ENCODE measurements at regions not wholly inside any gene's neighbourhood (a gene's known extent, or its start where the extent isn't known, plus 50 kb on each side); places are given as distances from the start of the nearest gene placed in this dataset.
"Not testable (repeated sequence)": the region's sequence is repeated elsewhere in the genome, so short reads cannot be mapped to it uniquely, and the experiment has no call there.

DNA sequence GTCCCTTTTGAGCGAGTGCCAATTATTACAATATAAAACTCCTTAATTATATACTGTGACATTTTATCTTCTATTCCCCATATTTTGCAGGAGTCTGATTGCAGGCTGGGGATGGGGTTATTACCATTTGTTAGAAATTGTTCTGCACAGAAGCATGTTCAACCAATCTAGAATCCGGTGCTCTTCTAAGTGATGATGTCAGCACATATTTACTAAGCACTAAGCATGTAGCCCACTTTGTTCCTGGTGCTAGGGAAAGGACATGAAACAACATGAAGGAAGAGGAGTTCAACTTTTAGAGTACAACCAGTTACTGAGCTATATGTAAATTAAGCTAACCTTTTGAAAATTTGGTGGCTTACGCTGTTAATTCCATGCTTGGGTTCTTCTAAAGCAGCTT, 52.8 kb upstream of the IL1RAPL2 start:
- DNase-seq (ENCODE audit: insufficient read length, low spot score) (no peak), FAIRE-seq (no peak)

DNA sequence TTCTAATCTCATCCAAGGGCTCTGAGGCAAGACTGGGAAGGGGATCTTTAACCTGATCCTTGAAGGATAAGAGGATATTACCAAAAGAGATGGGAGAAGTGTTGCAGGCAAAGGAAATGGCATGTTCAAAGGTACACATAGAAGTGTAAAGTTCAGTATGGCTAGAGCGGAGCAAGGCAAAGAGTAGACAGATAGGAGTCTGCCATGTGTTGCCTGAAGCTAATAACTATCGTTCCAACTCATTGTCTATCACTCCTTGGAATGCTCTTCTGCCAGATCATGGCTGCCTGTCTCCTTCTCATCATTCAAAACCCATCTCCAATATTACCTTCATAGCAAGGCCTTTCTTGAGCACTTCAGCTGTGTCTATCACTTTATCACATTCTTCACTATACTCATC, 55.2 kb upstream of the IL1RAPL2 start:
- DNase-seq (ENCODE audit: insufficient read length, low spot score), result no peak
- FAIRE-seq, result no peak

DNA sequence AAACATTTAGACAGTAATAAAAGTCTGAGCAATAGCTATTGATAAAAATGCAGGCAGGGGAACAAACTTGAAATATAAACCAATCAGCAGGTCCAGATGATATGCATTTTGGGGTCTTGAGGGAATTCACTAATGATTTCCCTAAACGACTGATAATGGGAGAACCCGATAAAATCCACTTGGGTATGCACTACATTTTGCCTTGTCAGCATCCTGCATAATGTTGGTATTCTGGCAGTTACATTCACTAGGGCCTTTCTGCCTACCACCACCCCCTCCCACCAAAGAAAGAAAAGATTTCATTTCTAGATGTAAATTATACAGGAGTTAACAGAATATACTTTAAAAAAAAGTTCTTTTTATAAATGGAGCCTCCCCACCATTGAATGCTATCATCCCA, 63.5 kb upstream of the IL1RAPL2 start:
- no peak for DNase-seq (ENCODE audit: insufficient read length, low spot score)
- no peak for FAIRE-seq

DNA sequence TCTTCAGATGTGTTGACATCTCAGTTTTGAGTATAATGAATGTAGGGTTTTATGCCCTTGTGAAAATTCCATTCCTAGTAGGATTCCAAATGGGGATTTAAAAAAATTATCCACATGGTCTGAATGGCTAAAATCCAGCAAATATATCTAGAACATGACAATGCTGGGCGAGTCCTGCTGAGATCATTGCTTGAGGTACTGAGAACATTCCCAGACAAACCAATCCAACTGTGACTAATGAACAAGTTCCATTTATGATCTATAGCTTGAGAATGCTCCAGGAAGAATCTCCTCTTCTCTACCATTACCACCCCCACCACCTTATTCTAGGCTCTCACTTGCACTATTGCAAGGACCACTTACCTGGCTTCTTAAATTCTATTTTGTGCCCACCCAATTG, 77.2 kb upstream of the IL1RAPL2 start:
- no peak for DNase-seq (ENCODE audit: insufficient read length, low spot score)
- FAIRE-seq, result no peak

DNA sequence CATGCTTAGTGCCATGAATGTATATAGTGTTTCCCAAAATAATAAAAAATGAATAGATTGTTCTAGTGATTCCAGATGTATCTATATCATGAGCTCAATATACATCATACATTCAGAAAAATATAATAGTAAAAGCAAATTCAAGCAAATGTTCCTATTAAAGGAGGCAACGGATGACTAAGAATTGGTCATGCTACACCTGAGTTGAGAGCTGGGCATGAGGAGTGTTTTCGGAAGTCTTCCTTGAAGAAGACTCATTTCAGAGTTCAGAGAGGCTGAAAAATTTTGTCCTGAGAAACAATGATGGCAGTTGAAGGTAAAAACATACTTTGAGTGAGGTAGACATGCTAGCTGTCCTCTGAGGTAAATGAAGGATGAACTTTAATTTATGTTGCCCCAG, 79.3 kb upstream of the IL1RAPL2 start:
- DNase-seq (ENCODE audit: insufficient read length, low spot score) (no peak), FAIRE-seq (no peak)

DNA sequence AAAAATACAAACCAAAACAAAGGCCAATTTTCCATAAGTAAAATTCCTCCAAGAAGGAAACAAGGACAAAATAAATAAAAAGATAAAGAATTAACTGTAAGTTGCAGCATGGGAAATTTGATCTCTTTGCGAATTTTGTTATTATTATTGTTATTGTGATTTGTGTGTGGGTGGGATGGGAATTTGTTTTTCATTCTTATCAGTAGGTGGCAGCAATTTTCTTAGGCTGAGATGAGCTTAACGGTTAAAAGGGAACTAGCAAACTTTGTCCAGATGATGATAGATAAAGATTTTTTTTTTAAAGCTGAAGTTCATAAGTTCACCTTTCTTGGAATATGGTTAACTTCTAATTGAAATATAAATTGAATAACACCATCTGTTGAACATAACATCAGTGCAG, 83.2 kb upstream of the IL1RAPL2 start:
- no peak for FAIRE-seq

DNA sequence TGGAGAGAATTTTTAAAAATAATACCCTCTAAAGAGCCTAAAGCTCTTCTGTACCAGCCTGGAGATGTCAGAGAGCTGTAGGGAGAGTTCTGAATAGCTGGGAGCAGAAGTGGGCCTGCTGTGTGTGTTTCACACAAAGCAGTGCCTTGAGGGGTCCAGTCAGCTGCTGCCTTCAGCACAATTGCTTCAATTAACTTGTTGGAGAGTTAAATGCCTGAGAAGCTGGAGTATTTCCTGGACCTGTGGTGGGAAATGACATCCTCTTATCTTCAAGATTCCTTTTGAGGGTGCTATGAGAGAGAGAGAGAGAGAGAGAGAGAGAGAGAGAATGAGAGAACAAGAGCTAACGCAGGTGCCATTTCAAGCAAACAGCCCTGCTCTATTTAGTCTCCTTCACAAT, 96.2 kb upstream of the IL1RAPL2 start:
- FAIRE-seq (no peak), DNase-seq (ENCODE audit: insufficient read length, low spot score) (no peak)

More for the DNA sequence above, 83.2 kb upstream of the IL1RAPL2 start:
- no peak for DNase-seq (ENCODE audit: insufficient read length, low spot score)

DNA sequence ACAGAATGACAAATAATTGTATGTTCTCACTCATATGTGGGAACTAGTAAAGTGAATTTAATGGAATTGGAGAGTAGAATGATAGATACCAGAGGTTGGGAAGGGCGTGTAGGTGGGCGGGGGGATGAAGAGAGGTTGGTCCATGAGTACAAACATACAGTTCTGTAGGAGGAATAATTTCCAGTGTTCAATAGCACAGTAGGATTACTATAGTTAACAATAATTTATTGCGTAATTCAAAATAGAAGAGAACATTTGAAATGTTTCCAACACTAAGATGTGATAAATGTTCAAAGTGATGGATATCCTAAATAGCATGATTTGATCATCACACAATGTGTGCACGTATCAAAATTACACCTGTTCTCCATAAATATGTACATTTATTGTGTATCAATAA, 106.2 kb upstream of the IL1RAPL2 start:
- DNase-seq (ENCODE audit: insufficient read length, low spot score) (no peak), FAIRE-seq (no peak)

DNA sequence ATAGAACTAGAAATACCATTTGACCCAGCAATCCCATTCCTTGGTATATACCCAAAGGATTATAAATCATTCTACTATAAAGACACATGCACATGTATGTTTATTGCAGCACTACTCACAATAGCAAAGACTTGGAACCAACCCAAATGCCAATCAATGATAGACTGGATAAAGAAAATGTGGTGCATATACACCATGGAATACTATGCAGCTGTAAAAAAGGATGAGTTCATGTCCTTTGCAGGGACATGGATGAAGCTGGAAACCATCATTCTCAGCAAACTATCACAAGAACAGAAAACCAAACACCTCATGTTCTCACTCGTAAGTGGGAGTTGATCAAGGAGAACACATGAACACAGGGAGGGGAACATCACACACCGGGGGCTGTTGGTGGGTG, 108.9 kb upstream of the IL1RAPL2 start:
- DNase-seq (ENCODE audit: insufficient read length, low spot score); FAIRE-seq: not testable (repeated sequence)

DNA sequence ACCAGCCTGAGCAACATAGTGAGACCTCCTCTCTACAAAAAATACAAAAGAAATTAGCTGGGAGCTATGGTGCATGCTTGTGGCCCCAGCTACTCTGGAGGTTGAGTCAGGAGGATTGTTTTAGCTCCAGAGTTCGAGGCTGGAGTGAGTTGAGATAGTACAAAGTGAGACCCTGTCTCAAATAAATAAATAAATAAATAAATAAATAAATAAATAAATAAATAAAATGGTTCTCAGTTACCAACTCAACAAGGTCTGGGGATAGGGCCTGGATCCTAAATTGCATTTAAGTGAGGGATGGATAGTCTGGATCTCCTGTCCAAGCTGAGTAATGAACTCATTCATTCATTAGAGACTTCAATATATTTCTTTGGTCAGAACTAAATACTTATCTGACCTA, 115.7 kb upstream of the IL1RAPL2 start:
- no peak for DNase-seq (ENCODE audit: insufficient read length, low spot score)
- FAIRE-seq, result no peak

DNA sequence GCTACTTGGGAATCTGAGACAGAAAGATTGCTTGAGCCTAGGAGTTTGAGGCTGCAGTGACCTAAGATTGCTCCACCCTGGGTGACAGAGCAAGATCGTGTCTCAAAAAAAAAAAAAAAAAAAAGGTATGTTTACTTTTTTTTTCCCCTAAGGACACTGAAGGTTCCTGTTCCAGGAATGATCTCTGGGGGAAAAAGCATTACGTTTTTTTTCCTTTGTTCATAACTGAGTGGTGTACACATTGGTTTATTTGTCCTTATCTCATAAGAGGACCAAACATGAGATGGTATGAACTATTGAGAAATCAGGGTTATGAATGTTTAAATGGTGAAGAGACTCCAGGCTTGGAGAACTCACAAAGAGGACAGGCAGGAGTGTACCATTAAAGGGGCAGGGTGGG, 120.4 kb upstream of the IL1RAPL2 start:
- DNase-seq (ENCODE audit: insufficient read length, low spot score), result no peak
- FAIRE-seq, result no peak

DNA sequence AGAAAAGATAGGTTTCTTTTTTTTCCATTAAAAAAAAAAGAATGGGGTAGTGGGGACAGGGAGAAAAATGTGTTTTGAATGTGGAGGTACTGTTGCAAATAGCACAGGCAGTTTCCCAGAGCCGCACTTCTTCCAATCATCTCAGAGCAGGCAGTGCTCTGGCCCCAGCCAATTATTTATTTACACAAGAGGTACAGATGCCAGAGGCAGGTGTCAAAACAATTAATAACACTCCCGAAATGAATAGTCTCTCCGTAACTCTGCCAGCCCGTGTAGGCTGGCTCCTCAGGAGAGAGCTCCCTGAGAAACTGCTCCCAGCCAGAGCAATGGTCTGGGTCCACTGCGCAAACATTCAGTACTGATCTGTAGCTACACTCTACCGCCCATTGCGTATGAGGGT, 130.8 kb upstream of the IL1RAPL2 start:
- no peak for DNase-seq (ENCODE audit: insufficient read length, low spot score)
- no peak for FAIRE-seq

DNA sequence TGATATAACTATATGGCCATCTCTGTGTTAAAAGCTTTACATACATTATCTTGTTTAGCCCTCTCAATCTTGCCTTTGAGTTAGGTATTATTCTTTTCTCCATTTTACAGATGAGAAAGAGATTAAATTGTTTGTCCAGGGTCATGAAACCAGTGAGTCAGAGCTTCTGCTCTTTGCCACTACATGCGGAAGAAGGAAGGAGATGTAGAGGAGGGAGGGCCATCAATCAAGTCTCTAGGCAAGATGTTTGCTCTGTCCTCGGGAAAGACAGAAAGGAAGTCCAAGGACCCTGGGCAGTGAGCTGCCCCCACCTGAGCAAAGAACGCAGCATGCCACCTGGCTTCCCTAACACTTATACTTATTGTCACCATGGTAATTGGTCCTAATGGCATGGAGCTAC, 133.7 kb upstream of the IL1RAPL2 start:
- FAIRE-seq, result no peak
- DNase-seq (ENCODE audit: insufficient read length, low spot score), result no peak

DNA sequence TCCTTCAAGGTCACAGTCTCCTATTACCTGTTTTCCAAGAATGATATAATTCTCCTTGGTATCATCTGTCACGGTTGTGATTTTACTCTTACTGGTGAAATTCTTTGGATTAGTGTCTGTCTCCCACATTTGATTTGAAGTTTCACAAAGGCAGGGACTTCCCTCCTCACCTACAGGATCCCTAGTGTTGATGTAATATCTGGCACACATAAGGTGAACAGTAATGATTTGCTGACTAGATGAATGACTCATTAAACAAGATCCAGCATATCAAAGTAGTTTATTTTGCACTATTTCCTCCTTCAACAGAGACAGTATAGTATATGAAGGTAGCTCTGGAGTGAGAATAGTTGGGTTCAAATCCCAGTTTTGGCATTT, 135.3 kb upstream of the IL1RAPL2 start:
- FAIRE-seq (no peak), DNase-seq (ENCODE audit: insufficient read length, low spot score) (no peak)

DNA sequence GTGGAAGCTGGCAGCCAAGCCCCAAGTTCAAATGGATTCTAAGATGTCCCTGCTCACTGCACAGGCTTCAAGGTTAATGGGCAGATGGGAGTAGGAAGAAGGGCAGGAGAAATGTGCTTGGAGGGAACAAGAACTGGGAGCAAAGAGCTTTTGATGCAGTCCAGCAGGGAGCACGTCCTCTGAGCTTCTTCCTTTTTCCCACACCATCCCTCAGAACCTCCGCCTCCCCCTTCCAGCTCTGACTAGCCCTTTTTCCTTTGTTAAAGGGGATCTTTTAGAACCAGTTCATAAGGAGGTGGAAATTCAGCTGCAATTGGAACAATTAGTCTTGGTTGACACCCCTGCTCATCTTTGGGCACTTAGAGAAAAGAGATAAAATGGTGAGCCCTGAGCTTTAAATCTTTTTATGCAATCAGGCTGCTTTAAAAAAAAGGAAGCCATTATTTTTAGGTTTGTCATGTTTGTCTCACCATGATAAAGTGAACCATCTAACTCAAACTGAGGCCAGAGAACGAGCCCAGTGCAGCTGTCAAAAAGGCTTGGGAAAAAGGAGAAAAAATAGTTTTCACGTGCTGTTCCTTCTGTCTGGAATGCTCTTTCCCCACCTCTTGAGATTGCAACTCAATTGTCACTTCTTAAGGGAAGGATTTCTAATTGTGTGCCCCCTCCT, 135.8 kb upstream of the IL1RAPL2 start:
- FAIRE-seq (no peak), DNase-seq (ENCODE audit: insufficient read length, low spot score) (no peak)

DNA sequence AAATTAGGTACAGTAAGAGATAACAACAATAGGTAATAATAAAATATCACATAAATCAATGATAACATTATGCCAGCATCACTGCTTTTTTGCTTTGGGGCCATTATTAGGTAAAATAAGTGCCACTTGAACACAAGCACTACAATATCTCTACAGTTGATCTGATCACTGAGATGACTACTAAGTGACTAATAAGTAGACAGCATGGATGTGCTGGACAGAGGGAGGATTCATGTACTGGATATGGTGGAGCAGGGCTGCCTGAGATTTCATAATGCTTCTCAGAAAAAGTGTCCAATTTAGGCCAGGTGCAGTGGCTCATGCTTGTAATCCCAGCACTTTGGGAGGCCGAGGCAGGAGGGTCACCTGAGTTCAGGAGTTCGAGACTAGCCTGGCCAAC, 137.8 kb upstream of the IL1RAPL2 start:
- FAIRE-seq (no peak), DNase-seq (ENCODE audit: insufficient read length, low spot score) (no peak)

DNA sequence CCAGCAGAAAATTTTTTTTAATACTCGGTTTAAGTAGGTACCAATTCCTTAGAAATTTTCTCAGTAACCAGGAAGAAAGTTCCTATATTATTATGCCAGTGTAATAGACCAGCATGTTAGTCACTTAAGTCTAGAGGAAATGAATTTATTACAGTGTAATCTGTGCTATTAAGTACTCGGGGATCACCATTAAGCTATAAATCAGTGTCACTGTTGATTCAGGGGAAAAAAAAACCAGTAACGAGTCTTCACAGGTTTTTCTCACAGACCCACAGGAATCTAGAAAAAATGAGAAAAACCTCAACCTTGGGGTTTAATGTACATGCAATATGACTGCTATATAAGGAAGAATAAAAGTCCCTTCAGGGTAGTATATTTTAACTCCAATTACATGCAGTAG, 138.3 kb upstream of the IL1RAPL2 start:
- FAIRE-seq, result no peak
- no peak for DNase-seq (ENCODE audit: insufficient read length, low spot score)

DNA sequence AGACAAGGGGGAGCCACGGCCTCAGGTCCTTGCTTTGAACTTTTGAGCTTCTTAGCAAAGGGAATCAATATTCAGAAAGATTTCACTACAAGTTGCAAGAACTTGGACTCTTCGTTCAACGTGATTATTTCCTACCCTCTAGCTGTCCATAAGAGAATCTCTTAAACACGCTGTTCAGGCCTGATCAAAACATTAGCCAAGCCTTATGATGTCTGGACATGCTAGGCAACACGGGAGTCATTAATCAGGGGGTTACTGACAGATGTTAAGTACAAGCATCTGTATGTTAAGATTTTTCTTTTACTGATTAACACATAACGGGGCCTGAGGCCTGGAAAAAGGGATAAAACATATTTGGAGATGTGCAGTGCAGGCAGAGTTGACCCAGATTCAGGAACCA, 138.9 kb upstream of the IL1RAPL2 start:
- DNase-seq (ENCODE audit: insufficient read length, low spot score), result no peak

DNA sequence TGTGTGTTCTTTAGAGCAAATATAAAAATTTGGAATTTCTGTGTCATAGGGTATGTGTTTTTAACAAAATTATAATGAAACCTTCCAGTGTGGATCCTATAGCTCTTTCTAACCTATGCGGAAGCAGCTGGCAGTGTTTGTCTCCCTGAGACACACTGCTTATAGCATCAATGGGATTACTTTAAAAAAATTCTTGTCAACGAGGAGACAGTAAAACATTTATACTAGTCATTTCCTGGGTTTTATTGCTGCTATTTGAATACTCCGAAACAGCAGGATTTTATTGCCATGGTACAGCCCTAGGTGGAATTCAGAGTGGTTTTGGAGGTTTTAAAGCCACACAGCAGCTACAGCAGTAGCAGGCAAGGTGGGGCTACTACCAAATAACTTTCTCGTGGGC, 145.1 kb upstream of the IL1RAPL2 start:
- FAIRE-seq, result no peak
- no peak for DNase-seq (ENCODE audit: insufficient read length, low spot score)

More for the DNA sequence above, 138.9 kb upstream of the IL1RAPL2 start:
- FAIRE-seq, result no peak

DNA sequence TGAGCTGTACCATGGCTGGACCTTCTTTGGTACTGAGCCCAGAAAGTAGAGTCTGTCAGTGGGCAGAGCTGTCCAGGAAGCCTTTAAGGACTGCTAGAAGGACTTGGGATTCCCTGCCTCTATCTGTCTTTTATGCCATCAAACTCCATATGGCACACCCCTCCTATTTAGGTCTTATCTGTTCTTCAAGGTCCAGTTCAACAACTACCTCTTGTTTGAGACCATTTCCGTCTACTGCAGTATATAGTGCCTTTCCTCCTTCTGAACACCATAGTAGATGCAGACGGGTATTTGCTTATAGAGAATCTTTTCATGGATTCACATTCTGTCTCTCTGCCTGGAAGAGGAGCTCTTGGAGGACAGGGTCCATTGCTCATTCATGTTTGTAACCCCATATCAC, 146.1 kb upstream of the IL1RAPL2 start:
- DNase-seq (ENCODE audit: insufficient read length, low spot score), result no peak
- no peak for FAIRE-seq

DNA sequence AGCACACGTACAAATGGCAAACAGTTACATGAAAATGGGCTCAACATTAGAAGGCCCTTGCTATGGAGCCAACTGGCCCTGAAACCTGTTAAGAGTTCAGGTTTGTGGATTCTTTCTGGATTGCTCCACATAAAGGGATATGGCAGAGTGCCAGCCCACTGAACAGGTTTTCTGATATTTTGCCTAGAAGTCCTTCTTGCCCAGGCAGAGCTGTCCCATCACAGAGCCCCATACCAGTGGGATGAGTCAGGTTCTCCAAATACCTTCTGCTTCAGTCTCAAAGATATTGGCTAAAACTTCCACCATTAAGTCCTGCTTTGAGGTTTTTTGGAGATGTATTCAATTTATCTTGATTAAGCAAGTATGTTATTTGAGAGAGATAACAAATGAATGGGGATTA, 146.8 kb upstream of the IL1RAPL2 start:
- FAIRE-seq (no peak), DNase-seq (ENCODE audit: insufficient read length, low spot score) (no peak)

DNA sequence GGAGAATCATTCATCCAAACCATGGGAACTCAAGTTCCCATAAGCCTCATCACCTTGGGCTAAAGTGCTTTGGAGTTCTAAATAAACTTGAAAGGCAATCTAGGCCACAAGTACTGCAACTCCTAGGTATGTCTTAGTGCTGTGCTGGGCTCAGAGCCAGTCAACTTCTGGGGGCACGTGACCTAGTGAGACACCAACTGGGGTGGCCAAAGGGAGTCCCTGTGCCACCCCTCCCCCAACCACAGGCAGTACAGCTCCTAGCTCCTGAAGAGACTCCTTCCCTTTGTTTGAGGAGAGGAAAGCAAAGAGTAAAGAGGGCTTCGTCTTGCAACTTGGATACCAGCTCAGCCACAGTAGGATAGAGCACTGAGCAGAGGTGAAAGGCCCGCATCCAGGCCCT, 154.2 kb upstream of the IL1RAPL2 start:
- no peak for DNase-seq (ENCODE audit: insufficient read length, low spot score)
- no peak for FAIRE-seq

DNA sequence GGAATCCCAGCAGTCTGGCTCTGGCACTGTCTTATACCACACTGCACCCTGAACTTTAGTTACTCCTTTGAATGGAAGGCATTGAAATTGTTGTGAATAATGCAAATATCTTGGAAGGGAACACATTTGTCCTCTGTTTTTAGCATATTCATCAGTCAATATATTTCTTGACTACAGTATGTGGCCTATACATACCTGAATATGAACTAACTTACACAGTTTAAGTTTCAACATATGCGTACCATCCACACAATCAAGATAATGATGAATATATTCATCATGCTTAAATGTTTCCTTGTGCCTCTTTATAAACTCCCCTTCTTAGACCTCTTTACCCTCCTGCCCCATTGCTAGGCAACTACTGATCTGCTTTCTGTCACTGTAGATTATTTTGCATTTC, 145.7 kb upstream of the ESX1 start:
- no peak for DNase-seq (ENCODE audit: insufficient read length, low spot score)
- FAIRE-seq, result no peak
